Activated T-helper 2 cell treated with anti-CD3 and anti-CD28 coated beads, Interferon-gamma antibody, Interleukin-2, Interleukin-4, amounts not matched to agents 10 μg/mL and 5 μg/mL and 100 μg/mL, durations not matched to agents 14 hours and 24 hours and 36 hours (primary cell): ENCODE measurements at regions not wholly inside any gene's neighbourhood (a gene's known extent, or its start where the extent isn't known, plus 50 kb on each side); places are given as distances from the start of the nearest gene placed in this dataset.
"Not testable (repeated sequence)": the region's sequence is repeated elsewhere in the genome, so short reads cannot be mapped to it uniquely, and the experiment has no call there.

ENCODE experiments used
- DNase-seq: peaks from one replicate; pipeline ENCODE4 v3.0.0; 2021; ENCODE audit warnings: low spot score
- H3K27ac Mint-ChIP-seq: one replicate; pipeline ENCODE4 v1.8.0; 2021; ENCODE audit warnings: mixed read lengths
- H3K27me3 Mint-ChIP-seq: one replicate; pipeline ENCODE4 v1.8.0; 2021; ENCODE audit warnings: low read depth, mixed read lengths
- H3K36me3 Mint-ChIP-seq: one replicate; pipeline ENCODE4 v1.8.0; 2021; ENCODE audit warnings: low read depth, mixed read lengths
- H3K4me1 Mint-ChIP-seq: one replicate; pipeline ENCODE4 v1.8.0; 2021; ENCODE audit warnings: low read depth, mixed read lengths
- H3K4me3 Mint-ChIP-seq: one replicate; pipeline ENCODE4 v1.8.0; 2021; ENCODE audit warnings: low read depth, mild to moderate bottlenecking, moderate library complexity, mixed read lengths
- H3K9me3 Mint-ChIP-seq: one replicate; pipeline ENCODE4 v1.8.0; 2021; ENCODE audit warnings: mixed read lengths
- intact Hi-C: fragments of 100-400 bp; cut with micrococcal nuclease; formaldehyde crosslinking; loops from one replicate; pipeline ENCODE4 v1.15.1; 2023

- intact Hi-C loops = no loop called here
- H3K9me3 Mint-ChIP-seq = peaks cover 9% of the 10 kb centered on the region
- H3K4me3 Mint-ChIP-seq = no peak overlapping the region
- DNase-seq = no peak
- H3K27me3 Mint-ChIP-seq = no peaks in the 10 kb centered on the region
- H3K27ac Mint-ChIP-seq = no peak overlapping the region
- H3K4me1 Mint-ChIP-seq = no peaks in the 10 kb centered on the region
- H3K36me3 Mint-ChIP-seq = no peaks in the 10 kb centered on the region
Measured at GRCh38 chr6:76835293-76835692, 628.0 kb downstream of the HTR1B start.

DNA sequence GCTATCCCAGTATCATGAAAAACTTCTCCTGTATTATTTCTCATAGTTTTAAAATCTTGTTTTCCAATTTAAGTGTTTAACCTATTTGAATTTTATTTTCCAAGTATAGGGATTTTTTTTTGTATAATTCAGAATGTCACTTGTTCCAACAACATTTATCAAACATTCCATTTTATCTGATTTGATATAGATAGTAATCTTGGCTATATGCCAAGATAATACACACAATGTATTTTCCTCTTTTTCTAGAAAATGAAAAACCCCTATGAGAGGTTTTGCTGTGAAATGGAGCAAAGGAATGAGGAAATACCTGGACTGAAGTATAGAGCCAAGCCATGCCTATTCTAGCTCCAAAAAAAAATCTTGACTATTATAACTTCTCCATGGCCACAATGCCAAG, 628.9 kb downstream of the HTR1B start:
- H3K27ac Mint-ChIP-seq = no peak overlapping the region
- no peak overlapping the region for H3K4me3 Mint-ChIP-seq
- no peaks in the 10 kb centered on the region for H3K27me3 Mint-ChIP-seq
- DNase-seq = no peak
- H3K36me3 Mint-ChIP-seq = no peaks in the 10 kb centered on the region
- H3K4me1 Mint-ChIP-seq = no peaks in the 10 kb centered on the region
- intact Hi-C loops = no loop called here
- H3K9me3 Mint-ChIP-seq = peaks cover 9% of the 10 kb centered on the region

GRCh38 chr6:76831299-76831698, 632.0 kb downstream of the HTR1B start:
- H3K9me3 Mint-ChIP-seq = peaks cover 21% of the 10 kb centered on the region
- DNase-seq = no peak
- no peaks in the 10 kb centered on the region for H3K27me3 Mint-ChIP-seq
- H3K36me3 Mint-ChIP-seq = no peaks in the 10 kb centered on the region
- H3K4me1 Mint-ChIP-seq = no peaks in the 10 kb centered on the region
- intact Hi-C loops = no loop called here
- H3K4me3 Mint-ChIP-seq = no peak overlapping the region
- H3K27ac Mint-ChIP-seq = no peak overlapping the region

GRCh38 chr6:76823578-76823977, 639.7 kb downstream of the HTR1B start:
- H3K27me3 Mint-ChIP-seq, DNase-seq, H3K4me3 Mint-ChIP-seq, intact Hi-C loops, H3K27ac Mint-ChIP-seq, H3K4me1 Mint-ChIP-seq, H3K36me3 Mint-ChIP-seq: not testable (repeated sequence)
- peaks cover 59% of the 10 kb centered on the region for H3K9me3 Mint-ChIP-seq

DNA sequence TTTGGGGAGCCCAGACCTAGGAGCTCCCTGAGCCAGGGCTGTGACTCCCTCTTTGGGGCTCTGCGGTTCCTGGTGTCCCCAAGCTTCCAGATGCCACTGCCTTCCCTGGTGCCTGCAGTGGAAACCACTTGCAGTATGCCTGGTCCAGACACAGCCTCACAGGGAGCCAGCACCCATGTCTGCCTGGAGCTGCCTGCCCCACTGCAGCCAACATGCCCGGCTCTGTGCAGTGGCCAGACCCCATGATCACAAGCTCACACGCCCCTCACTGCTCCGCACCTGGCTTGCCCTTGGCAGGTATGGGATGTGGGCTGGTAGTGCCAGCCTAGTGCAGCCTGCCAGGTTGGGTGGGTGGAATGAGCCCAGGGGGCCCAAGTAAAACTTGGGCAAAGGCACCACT, 644.8 kb downstream of the HTR1B start:
- intact Hi-C loops = no loop called here
- H3K36me3 Mint-ChIP-seq = no peaks in the 10 kb centered on the region
- peaks cover 39% of the 10 kb centered on the region for H3K9me3 Mint-ChIP-seq
- no peaks in the 10 kb centered on the region for H3K27me3 Mint-ChIP-seq
- H3K27ac Mint-ChIP-seq = no peak overlapping the region
- H3K4me1 Mint-ChIP-seq = no peaks in the 10 kb centered on the region
- no peak for DNase-seq
- H3K4me3 Mint-ChIP-seq = no peak overlapping the region

- H3K36me3 Mint-ChIP-seq = no peaks in the 10 kb centered on the region
- H3K9me3 Mint-ChIP-seq = peaks cover 39% of the 10 kb centered on the region
- H3K4me3 Mint-ChIP-seq = no peak overlapping the region
- H3K27ac Mint-ChIP-seq = no peak overlapping the region
- H3K27me3 Mint-ChIP-seq = no peaks in the 10 kb centered on the region
- no peaks in the 10 kb centered on the region for H3K4me1 Mint-ChIP-seq
- intact Hi-C loops = no loop called here
- no peak for DNase-seq
Measured at GRCh38 chr6:76817429-76817828, 645.9 kb downstream of the HTR1B start.

DNA sequence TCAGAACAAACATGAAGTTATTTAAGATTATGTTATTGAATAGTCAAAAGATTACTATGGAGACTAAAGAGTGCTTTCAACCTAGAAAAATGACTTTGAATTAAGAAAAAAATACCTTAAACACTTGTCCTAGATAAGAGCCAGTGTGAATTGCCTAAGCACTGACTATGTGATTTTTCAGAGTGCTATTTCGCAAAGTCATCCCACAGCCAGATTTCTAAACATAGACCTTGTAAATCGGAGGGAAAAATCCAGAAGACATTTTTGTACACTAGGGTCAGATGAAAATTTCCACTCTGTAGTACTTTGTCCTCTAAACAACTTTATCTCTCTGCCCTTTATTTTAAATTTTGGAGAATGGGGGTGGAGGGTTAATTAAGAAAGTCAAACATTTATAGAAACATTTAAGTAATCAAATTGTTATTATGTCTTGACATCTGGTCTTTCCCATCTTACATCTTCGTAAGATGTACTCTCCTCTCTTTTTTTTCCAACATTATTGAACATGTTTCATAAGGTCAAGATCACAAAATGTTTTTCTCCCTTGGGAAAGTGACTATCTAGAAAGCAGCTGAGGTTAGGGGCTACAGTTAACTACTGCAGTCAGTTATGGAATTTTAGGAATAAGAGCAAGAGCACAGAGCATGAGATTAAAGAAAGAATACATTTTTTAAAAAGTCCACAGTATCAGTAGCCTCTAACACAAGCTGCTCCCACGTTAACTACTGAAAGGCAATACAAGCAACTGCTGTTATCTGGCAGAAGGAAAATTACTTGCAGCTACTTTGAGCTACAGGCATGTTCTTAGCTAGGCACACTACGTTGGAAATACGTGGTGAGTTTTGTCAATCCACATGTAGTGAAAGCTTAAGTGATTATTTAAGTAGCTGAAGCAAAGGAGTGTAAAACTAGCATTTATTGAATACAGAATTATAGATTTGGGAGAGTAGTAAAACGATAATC, 648.5 kb downstream of the HTR1B start:
- no peak for DNase-seq
- Mint-ChIP-seq H3K27me3 (no peaks in the 10 kb centered on the region), H3K36me3 (no peaks in the 10 kb centered on the region), H3K27ac (no peak overlapping the region), H3K4me3 (no peak overlapping the region), H3K4me1 (no peaks in the 10 kb centered on the region), H3K9me3 (peaks cover 24% of the 10 kb centered on the region)
- intact Hi-C loops = no loop called here

GRCh38 chr6:76810286-76810685, 653.0 kb downstream of the HTR1B start:
- H3K27ac Mint-ChIP-seq = no peak overlapping the region
- no peaks in the 10 kb centered on the region for H3K4me1 Mint-ChIP-seq
- intact Hi-C loops = no loop called here
- DNase-seq = no peak
- no peak overlapping the region for H3K4me3 Mint-ChIP-seq
- peaks cover 19% of the 10 kb centered on the region for H3K9me3 Mint-ChIP-seq
- no peaks in the 10 kb centered on the region for H3K36me3 Mint-ChIP-seq
- H3K27me3 Mint-ChIP-seq = no peaks in the 10 kb centered on the region

- peaks cover 32% of the 10 kb centered on the region for H3K9me3 Mint-ChIP-seq
- H3K27ac Mint-ChIP-seq = no peak overlapping the region
- H3K4me1 Mint-ChIP-seq = no peaks in the 10 kb centered on the region
- H3K27me3 Mint-ChIP-seq = no peaks in the 10 kb centered on the region
- no peaks in the 10 kb centered on the region for H3K36me3 Mint-ChIP-seq
- no peak for DNase-seq
- intact Hi-C loops = no loop called here
- no peak overlapping the region for H3K4me3 Mint-ChIP-seq
Measured at GRCh38 chr6:76803038-76803580, 660.2 kb downstream of the HTR1B start.

- intact Hi-C loops = no loop called here
- no peaks in the 10 kb centered on the region for H3K27me3 Mint-ChIP-seq
- H3K9me3 Mint-ChIP-seq = peaks cover 5% of the 10 kb centered on the region
- no peaks in the 10 kb centered on the region for H3K36me3 Mint-ChIP-seq
- no peak overlapping the region for H3K27ac Mint-ChIP-seq
- H3K4me3 Mint-ChIP-seq = no peak overlapping the region
- H3K4me1 Mint-ChIP-seq = no peaks in the 10 kb centered on the region
- DNase-seq = no peak
Measured at GRCh38 chr6:76792394-76792793, 670.9 kb downstream of the HTR1B start.

- H3K27me3 Mint-ChIP-seq = no peaks in the 10 kb centered on the region
- H3K27ac Mint-ChIP-seq = no peak overlapping the region
- intact Hi-C loops = no loop called here
- no peaks in the 10 kb centered on the region for H3K4me1 Mint-ChIP-seq
- H3K4me3 Mint-ChIP-seq = no peak overlapping the region
- no peak for DNase-seq
- H3K9me3 Mint-ChIP-seq = peaks cover 5% of the 10 kb centered on the region
- H3K36me3 Mint-ChIP-seq = no peaks in the 10 kb centered on the region
Measured at GRCh38 chr6:76790881-76791280, 672.4 kb downstream of the HTR1B start.

DNA sequence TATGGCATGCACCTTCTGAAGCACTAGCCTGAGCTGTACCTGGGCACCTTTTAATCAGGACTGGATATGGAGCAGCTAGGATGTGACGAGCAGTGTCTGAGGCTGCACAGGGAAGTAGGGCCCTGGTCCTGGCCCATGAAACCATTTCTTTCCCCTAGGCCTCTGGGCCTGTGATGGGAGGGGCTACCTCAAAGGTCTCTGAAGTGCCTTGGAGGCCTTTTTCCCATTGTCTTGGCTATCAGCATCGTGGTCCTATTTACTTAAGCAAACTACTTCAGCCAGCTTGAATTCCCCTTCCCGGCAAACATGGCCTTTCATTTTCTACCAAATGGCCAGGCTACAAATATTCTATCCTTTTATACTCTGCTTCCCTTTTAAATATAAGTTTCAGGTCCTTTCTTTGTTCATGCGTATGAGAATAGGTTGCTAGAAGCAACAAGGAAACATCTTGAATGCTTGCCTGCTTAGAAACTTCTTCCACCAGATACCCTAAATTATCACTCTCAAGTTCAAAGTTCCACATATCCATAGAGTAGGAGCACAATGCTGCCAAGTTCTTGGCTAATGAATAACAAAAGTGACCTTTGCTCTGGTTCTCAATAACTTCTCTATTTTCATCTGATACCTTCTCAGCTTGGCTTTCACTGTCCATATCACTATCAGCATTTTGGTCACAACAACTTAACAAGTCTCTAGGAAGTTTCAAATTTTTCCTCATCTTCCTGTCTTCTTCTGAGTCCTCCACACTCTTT, 673.1 kb downstream of the HTR1B start:
- intact Hi-C loops = no loop called here
- Mint-ChIP-seq H3K27ac (no peak overlapping the region), H3K27me3 (no peaks in the 10 kb centered on the region), H3K36me3 (no peaks in the 10 kb centered on the region), H3K9me3 (peaks cover 6% of the 10 kb centered on the region), H3K4me1 (no peaks in the 10 kb centered on the region), H3K4me3 (no peak overlapping the region)
- DNase-seq = no peak

- H3K27ac Mint-ChIP-seq = no peak overlapping the region
- peaks cover 10% of the 10 kb centered on the region for H3K9me3 Mint-ChIP-seq
- intact Hi-C loops = no loop called here
Measured at GRCh38 chr6:76789580-76789979, 673.7 kb downstream of the HTR1B start.

More at GRCh38 chr6:76789580-76789979, 673.7 kb downstream of the HTR1B start:
- no peaks in the 10 kb centered on the region for H3K27me3 Mint-ChIP-seq
- H3K4me3 Mint-ChIP-seq = no peak overlapping the region
- H3K36me3 Mint-ChIP-seq = no peaks in the 10 kb centered on the region
- DNase-seq = no peak
- H3K4me1 Mint-ChIP-seq = no peaks in the 10 kb centered on the region
